Suprapubic skin (tissue), 4 donors: ENCODE measurements at regions not wholly inside any gene's neighbourhood (a gene's known extent, or its start where the extent isn't known, plus 50 kb on each side); places are given as distances from the start of the nearest gene placed in this dataset.

Source experiments
- DNase-seq, 2 donors: peaks; one replicate each; pipeline ENCODE4 v3.0.0-alpha.2; 2019; ENCODE audit warnings: low spot score in 2 of 2
- H3K27ac ChIP-seq: fragments of 200-600 bp; sonication (generic); one replicate; pipeline ENCODE4 v1.5.1; 2019
- H3K27me3 ChIP-seq: fragments of 200-600 bp; sonication (generic); one replicate; pipeline ENCODE4 v1.5.1; 2019
- H3K36me3 ChIP-seq: fragments of 200-600 bp; sonication (generic); one replicate; pipeline ENCODE4 v1.5.1; 2019
- H3K4me1 ChIP-seq: fragments of 200-600 bp; sonication (generic); one replicate; pipeline ENCODE4 v1.5.1; 2019
- H3K4me3 ChIP-seq: fragments of 200-600 bp; sonication (generic); one replicate; pipeline ENCODE4 v1.5.1; 2019; ENCODE audit warnings: mild to moderate bottlenecking
- H3K9me3 ChIP-seq: fragments of 200-600 bp; sonication (generic); one replicate; pipeline ENCODE4 v1.5.1; 2019
- CTCF ChIP-seq, 2 donors: fragments of 200-600 bp in 1 of 2; fragments of 450-650 bp in 1 of 2; sonication (generic) in 1 of 2; IDR thresholded peaks; one replicate each; pipeline ENCODE4 v1.5.1; 2016 to 2019; ENCODE audit warnings: antibody characterized with exemption in 2 of 2, mild to moderate bottlenecking in 1 of 2, moderate library complexity in 1 of 2
- EP300 ChIP-seq: sonication (generic); formaldehyde crosslinking; IDR thresholded peaks from one replicate; pipeline ENCODE4 v1.6.1; 2017; ENCODE audit warnings: antibody characterized with exemption
- POLR2A ChIP-seq, 2 donors: fragments of 450-650 bp; IDR thresholded peaks; one replicate each; pipeline ENCODE4 v1.6.1; 2017; ENCODE audit warnings: antibody characterized with exemption in 2 of 2, mild to moderate bottlenecking in 2 of 2, moderate library complexity in 2 of 2
- POLR2AphosphoS5 ChIP-seq, 3 donors: sonication (generic); formaldehyde crosslinking; IDR thresholded peaks; one replicate each; pipeline ENCODE4 v1.6.1; 2017; ENCODE audit warnings: antibody characterized with exemption in 3 of 3
- WGBS: methylation state at CpG from one replicate; pipeline ENCODE4 v1.1.5; 2018; 5-methylcytosine and 5-hydroxymethylcytosine counted together

- no peak for DNase-seq
- 86% methylated on average over 2 of the region's 2 CpGs for WGBS
- no peaks in the 10 kb centered on the region for H3K27me3 ChIP-seq
- no peaks in the 10 kb centered on the region for H3K9me3 ChIP-seq
- H3K4me3 ChIP-seq, result no peak overlapping the region
- no peak overlapping the region for H3K27ac ChIP-seq
- TF ChIP-seq POLR2A (IDR thresholded peaks at IDR 0.05), result no peak
- no peak for TF ChIP-seq POLR2AphosphoS5 (IDR thresholded peaks at IDR 0.05)
- TF ChIP-seq CTCF (IDR thresholded peaks at IDR 0.05), result no peak
- no peak for TF ChIP-seq EP300
- no peaks in the 10 kb centered on the region for H3K36me3 ChIP-seq
- no peaks in the 10 kb centered on the region for H3K4me1 ChIP-seq
Observed at GRCh38 chr16:7919782-7920181, 587.1 kb downstream of the RBFOX1 start.

- H3K4me3 ChIP-seq, result no peak overlapping the region
- H3K9me3 ChIP-seq, result no peaks in the 10 kb centered on the region
- H3K4me1 ChIP-seq, result no peaks in the 10 kb centered on the region
- DNase-seq, result no peak
- H3K27ac ChIP-seq, result no peak overlapping the region
- TF ChIP-seq POLR2AphosphoS5 (IDR thresholded peaks at IDR 0.05), result no peak
- no peak for TF ChIP-seq CTCF (IDR thresholded peaks at IDR 0.05)
- TF ChIP-seq EP300, result no peak
- TF ChIP-seq POLR2A (IDR thresholded peaks at IDR 0.05), result no peak
- no peaks in the 10 kb centered on the region for H3K27me3 ChIP-seq
- H3K36me3 ChIP-seq, result no peaks in the 10 kb centered on the region
Observed at GRCh38 chr16:7914748-7915147, 582.1 kb downstream of the RBFOX1 start.

GRCh38 chr16:7912132-7912531 is 579.5 kb downstream of the RBFOX1 start:
- Histone ChIP-seq H3K4me1 (no peaks in the 10 kb centered on the region), H3K27ac (no peak overlapping the region), H3K9me3 (no peaks in the 10 kb centered on the region), H3K4me3 (no peak overlapping the region), H3K27me3 (no peaks in the 10 kb centered on the region), H3K36me3 (no peaks in the 10 kb centered on the region)
- WGBS, result 88% methylated on average over 3 of the region's 3 CpGs
- TF ChIP-seq CTCF (IDR thresholded peaks at IDR 0.05) (no peak), EP300 (no peak), POLR2AphosphoS5 (IDR thresholded peaks at IDR 0.05) (no peak), POLR2A (IDR thresholded peaks at IDR 0.05) (no peak)
- no peak for DNase-seq

- Histone ChIP-seq H3K4me1 (no peaks in the 10 kb centered on the region), H3K4me3 (no peak overlapping the region), H3K27ac (no peak overlapping the region), H3K9me3 (no peaks in the 10 kb centered on the region), H3K27me3 (no peaks in the 10 kb centered on the region), H3K36me3 (no peaks in the 10 kb centered on the region)
- 81% methylated on average over 7 of the region's 7 CpGs for WGBS
- no peak for DNase-seq
- no peak for TF ChIP-seq CTCF (IDR thresholded peaks at IDR 0.05)
- no peak for TF ChIP-seq EP300
- no peak for TF ChIP-seq POLR2A (IDR thresholded peaks at IDR 0.05)
- TF ChIP-seq POLR2AphosphoS5 (IDR thresholded peaks at IDR 0.05), result no peak
Observed at GRCh38 chr16:7910116-7910515, 577.5 kb downstream of the RBFOX1 start.

GRCh38 chr16:7888411-7888810 is 555.8 kb downstream of the RBFOX1 start:
- DNase-seq, result no peak
- no peaks in the 10 kb centered on the region for H3K36me3 ChIP-seq
- H3K4me3 ChIP-seq, result no peak overlapping the region
- no peak for TF ChIP-seq POLR2A (IDR thresholded peaks at IDR 0.05)
- no peak for TF ChIP-seq CTCF (IDR thresholded peaks at IDR 0.05)
- no peak for TF ChIP-seq EP300
- TF ChIP-seq POLR2AphosphoS5 (IDR thresholded peaks at IDR 0.05), result no peak
- H3K27ac ChIP-seq, result no peak overlapping the region
- no peaks in the 10 kb centered on the region for H3K4me1 ChIP-seq
- H3K27me3 ChIP-seq, result no peaks in the 10 kb centered on the region
- 29% methylated on average over 1 of the region's 1 CpG for WGBS
- H3K9me3 ChIP-seq, result no peaks in the 10 kb centered on the region
